Hematopoietic multipotent progenitor cell treated with erythropoietin and hydrocortisone succinate and interleukin-3 and kit ligand, for 4 days (in vitro differentiated cells): ENCODE measurements at regions not wholly inside any gene's neighbourhood (a gene's known extent, or its start where the extent isn't known, plus 50 kb on each side); places are given as distances from the start of the nearest gene placed in this dataset.
A peak's percentile ranks its signal among the peaks of the same experiment; 100 is the strongest.
"Not testable (repeated sequence)": the region's sequence is repeated elsewhere in the genome, so short reads cannot be mapped to it uniquely, and the experiment has no call there.

Experiments
- DNase-seq: peaks from one replicate; pipeline ENCODE4 v3.0.0-alpha.2; 2015

GRCh38 chr13:47685156-47685555 lies 315.9 kb downstream of the SUCLA2 start:
- not testable (repeated sequence) for DNase-seq

GRCh38 chr13:47680748-47681147 lies 320.3 kb downstream of the SUCLA2 start:
- no peak for DNase-seq

GRCh38 chr13:47679401-47679800 lies 321.7 kb downstream of the SUCLA2 start:
- no peak for DNase-seq

- DNase-seq: no peak
Observed at GRCh38 chr13:47678201-47678968, 322.7 kb downstream of the SUCLA2 start.

GRCh38 chr13:47675871-47676270 lies 325.2 kb downstream of the SUCLA2 start:
- DNase-seq: no peak

- peak; percentile 78 for DNase-seq
Observed at GRCh38 chr13:47673009-47673850, 327.8 kb downstream of the SUCLA2 start.

- peak; percentile 61 for DNase-seq
Observed at GRCh38 chr13:47672245-47673008, 328.6 kb downstream of the SUCLA2 start.

- DNase-seq: peak; percentile 2
Observed at GRCh38 chr13:47671776-47672175, 329.3 kb downstream of the SUCLA2 start.

GRCh38 chr13:47665043-47665442 lies 336.0 kb downstream of the SUCLA2 start:
- no peak for DNase-seq

GRCh38 chr13:47661076-47661475 lies 340.0 kb downstream of the SUCLA2 start:
- no peak for DNase-seq

- DNase-seq: no peak
Observed at GRCh38 chr13:47656651-47657050, 344.4 kb downstream of the SUCLA2 start.

GRCh38 chr13:47650209-47650608 lies 350.9 kb downstream of the SUCLA2 start:
- no peak for DNase-seq

GRCh38 chr13:47647001-47647400 lies 354.1 kb downstream of the SUCLA2 start:
- no peak for DNase-seq

- DNase-seq: no peak
Observed at GRCh38 chr13:47646298-47646697, 354.8 kb downstream of the SUCLA2 start.

- DNase-seq: no peak
Observed at GRCh38 chr13:47639738-47640447, 361.2 kb downstream of the SUCLA2 start.

GRCh38 chr13:47638627-47639026 lies 362.4 kb downstream of the SUCLA2 start:
- no peak for DNase-seq

GRCh38 chr13:47632311-47632710 lies 368.8 kb downstream of the SUCLA2 start:
- DNase-seq: no peak

GRCh38 chr13:47628666-47629065 lies 372.4 kb downstream of the SUCLA2 start:
- no peak for DNase-seq

GRCh38 chr13:47623862-47624261 lies 377.2 kb downstream of the SUCLA2 start:
- no peak for DNase-seq

GRCh38 chr13:47621931-47622330 lies 379.1 kb downstream of the SUCLA2 start:
- DNase-seq: no peak

GRCh38 chr13:47611664-47612288 lies 389.3 kb downstream of the SUCLA2 start:
- no peak for DNase-seq

GRCh38 chr13:47610687-47611086 lies 390.4 kb downstream of the SUCLA2 start:
- DNase-seq: no peak
